ENCODE measurements at regions not wholly inside any gene's neighbourhood (a gene's known extent, or its start where the extent isn't known, plus 50 kb on each side); places are given as distances from the start of the nearest gene placed in this dataset.

GRCh38 chr20:57851025-57851682 is 141.3 kb upstream of the PMEPA1 start:
- Mint-ChIP-seq H3K36me3 (no peaks in the 10 kb centered on the region), H3K27ac (no peak overlapping the region), H3K9me3 (no peaks in the 10 kb centered on the region), H3K27me3 (no peaks in the 10 kb centered on the region), H3K4me1 (no peaks in the 10 kb centered on the region), H3K4me3 (no peak overlapping the region)
- no peak for DNase-seq

- Mint-ChIP-seq H3K27ac (no peak overlapping the region), H3K4me3 (no peak overlapping the region), H3K27me3 (peaks cover 4% of the 10 kb centered on the region), H3K4me1 (peaks cover 3% of the 10 kb centered on the region), H3K9me3 (no peaks in the 10 kb centered on the region), H3K36me3 (no peaks in the 10 kb centered on the region)
- DNase-seq, result no peak
Measured at GRCh38 chr20:57849521-57850215, 139.9 kb upstream of the PMEPA1 start.

- no peak overlapping the region for H3K4me3 Mint-ChIP-seq
- no peaks in the 10 kb centered on the region for H3K9me3 Mint-ChIP-seq
- peaks cover 4% of the 10 kb centered on the region for H3K27me3 Mint-ChIP-seq
- H3K36me3 Mint-ChIP-seq, result no peaks in the 10 kb centered on the region
- H3K4me1 Mint-ChIP-seq, result peaks cover 3% of the 10 kb centered on the region
- H3K27ac Mint-ChIP-seq, result no peak overlapping the region
- no peak for DNase-seq
Measured at GRCh38 chr20:57849121-57849520, 139.3 kb upstream of the PMEPA1 start.

- no peaks in the 10 kb centered on the region for H3K36me3 Mint-ChIP-seq
- H3K9me3 Mint-ChIP-seq, result no peaks in the 10 kb centered on the region
- no peak for DNase-seq
- peaks cover 3% of the 10 kb centered on the region for H3K4me1 Mint-ChIP-seq
- no peak overlapping the region for H3K27ac Mint-ChIP-seq
- no peak overlapping the region for H3K4me3 Mint-ChIP-seq
- H3K27me3 Mint-ChIP-seq, result peaks cover 4% of the 10 kb centered on the region
Measured at GRCh38 chr20:57848282-57848681, 138.5 kb upstream of the PMEPA1 start.

- peaks cover 4% of the 10 kb centered on the region for H3K27me3 Mint-ChIP-seq
- no peak for DNase-seq
- H3K4me3 Mint-ChIP-seq, result no peak overlapping the region
- H3K9me3 Mint-ChIP-seq, result no peaks in the 10 kb centered on the region
- H3K36me3 Mint-ChIP-seq, result no peaks in the 10 kb centered on the region
- no peak overlapping the region for H3K27ac Mint-ChIP-seq
- H3K4me1 Mint-ChIP-seq, result peaks cover 3% of the 10 kb centered on the region
Measured at GRCh38 chr20:57847104-57847503, 137.3 kb upstream of the PMEPA1 start.

- peaks cover 4% of the 10 kb centered on the region for H3K27me3 Mint-ChIP-seq
- H3K4me1 Mint-ChIP-seq, result peaks cover 3% of the 10 kb centered on the region
- no peak for DNase-seq
- no peak overlapping the region for H3K27ac Mint-ChIP-seq
- H3K9me3 Mint-ChIP-seq, result no peaks in the 10 kb centered on the region
- H3K36me3 Mint-ChIP-seq, result no peaks in the 10 kb centered on the region
- no peak overlapping the region for H3K4me3 Mint-ChIP-seq
Measured at GRCh38 chr20:57844626-57845596, 135.1 kb upstream of the PMEPA1 start.

GRCh38 chr20:57843941-57844625 is 134.3 kb upstream of the PMEPA1 start:
- no peak for DNase-seq
- Mint-ChIP-seq H3K36me3 (no peaks in the 10 kb centered on the region), H3K4me3 (no peak overlapping the region), H3K27me3 (peaks cover 4% of the 10 kb centered on the region), H3K27ac (no peak overlapping the region), H3K4me1 (peaks cover 3% of the 10 kb centered on the region), H3K9me3 (no peaks in the 10 kb centered on the region)

GRCh38 chr20:57842720-57843119 is 132.9 kb upstream of the PMEPA1 start:
- Mint-ChIP-seq H3K9me3 (no peaks in the 10 kb centered on the region), H3K4me1 (peaks cover 3% of the 10 kb centered on the region), H3K27me3 (peaks cover 4% of the 10 kb centered on the region), H3K27ac (no peak overlapping the region), H3K4me3 (no peak overlapping the region), H3K36me3 (no peaks in the 10 kb centered on the region)
- DNase-seq, result no peak

- Mint-ChIP-seq H3K27ac (no peak overlapping the region), H3K9me3 (no peaks in the 10 kb centered on the region), H3K36me3 (no peaks in the 10 kb centered on the region), H3K4me1 (peaks cover 3% of the 10 kb centered on the region), H3K4me3 (no peak overlapping the region), H3K27me3 (peaks cover 4% of the 10 kb centered on the region)
- no peak for DNase-seq
Measured at GRCh38 chr20:57841297-57841866, 131.6 kb upstream of the PMEPA1 start.

GRCh38 chr20:57840504-57841296 is 130.9 kb upstream of the PMEPA1 start:
- Mint-ChIP-seq H3K4me1 (peaks cover 3% of the 10 kb centered on the region), H3K27ac (no peak overlapping the region), H3K4me3 (no peak overlapping the region), H3K9me3 (no peaks in the 10 kb centered on the region), H3K27me3 (peaks cover 4% of the 10 kb centered on the region), H3K36me3 (no peaks in the 10 kb centered on the region)
- no peak for DNase-seq

- H3K4me1 Mint-ChIP-seq, result peaks cover 1% of the 10 kb centered on the region
Measured at GRCh38 chr20:57840066-57840465, 130.3 kb upstream of the PMEPA1 start.

GRCh38 chr20:57838670-57839151 is 128.9 kb upstream of the PMEPA1 start:
- Mint-ChIP-seq H3K27ac (no peak overlapping the region), H3K9me3 (no peaks in the 10 kb centered on the region), H3K4me3 (no peak overlapping the region), H3K4me1 (no peaks in the 10 kb centered on the region), H3K36me3 (no peaks in the 10 kb centered on the region), H3K27me3 (peaks cover 4% of the 10 kb centered on the region)
- no peak for DNase-seq

More at GRCh38 chr20:57840066-57840465, 130.3 kb upstream of the PMEPA1 start:
- no peak overlapping the region for H3K4me3 Mint-ChIP-seq
- no peak overlapping the region for H3K27ac Mint-ChIP-seq
- H3K27me3 Mint-ChIP-seq, result no peaks in the 10 kb centered on the region
- no peak for DNase-seq
- H3K9me3 Mint-ChIP-seq, result no peaks in the 10 kb centered on the region
- H3K36me3 Mint-ChIP-seq, result no peaks in the 10 kb centered on the region

GRCh38 chr20:57837208-57838035 is 127.6 kb upstream of the PMEPA1 start:
- no peak for DNase-seq
- H3K4me1 Mint-ChIP-seq, result no peaks in the 10 kb centered on the region
- H3K27me3 Mint-ChIP-seq, result peaks cover 4% of the 10 kb centered on the region
- H3K36me3 Mint-ChIP-seq, result no peaks in the 10 kb centered on the region
- no peaks in the 10 kb centered on the region for H3K9me3 Mint-ChIP-seq
- H3K4me3 Mint-ChIP-seq, result no peak overlapping the region
- H3K27ac Mint-ChIP-seq, result no peak overlapping the region
